HG02763 (cell line): ENCODE measurements at regions not wholly inside any gene's neighbourhood (a gene's known extent, or its start where the extent isn't known, plus 50 kb on each side); places are given as distances from the start of the nearest gene placed in this dataset.
"Not testable (repeated sequence)": the region's sequence is repeated elsewhere in the genome, so short reads cannot be mapped to it uniquely, and the experiment has no call there.

Experiments used
- ATAC-seq: cut with Tn5 transposase; IDR thresholded peaks from one replicate; pipeline ENCODE4 v1.9.1; 2021; ENCODE audit warnings: mild to moderate bottlenecking, moderate library complexity; ENCODE audit not compliant: unreplicated experiment

DNA sequence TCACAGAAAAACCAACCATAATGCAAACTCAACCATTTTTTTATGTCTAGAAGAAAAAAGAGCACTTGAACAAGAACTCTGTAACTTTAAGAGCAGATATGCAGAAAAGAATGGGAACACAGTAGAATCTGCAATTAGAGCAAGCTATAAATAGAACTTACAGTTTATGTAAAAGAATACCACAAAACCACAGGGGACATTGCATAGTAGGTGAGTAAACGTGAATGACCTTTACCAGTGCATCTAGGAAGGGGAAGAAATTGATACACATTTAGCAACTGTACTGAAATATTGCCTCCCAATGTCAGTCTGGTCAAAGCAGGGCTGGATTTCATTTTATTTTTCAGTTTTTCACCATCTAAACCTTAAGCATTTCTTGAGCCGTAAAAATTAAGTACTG, 242.2 kb upstream of the EDNRB start:
- no peak for ATAC-seq

DNA sequence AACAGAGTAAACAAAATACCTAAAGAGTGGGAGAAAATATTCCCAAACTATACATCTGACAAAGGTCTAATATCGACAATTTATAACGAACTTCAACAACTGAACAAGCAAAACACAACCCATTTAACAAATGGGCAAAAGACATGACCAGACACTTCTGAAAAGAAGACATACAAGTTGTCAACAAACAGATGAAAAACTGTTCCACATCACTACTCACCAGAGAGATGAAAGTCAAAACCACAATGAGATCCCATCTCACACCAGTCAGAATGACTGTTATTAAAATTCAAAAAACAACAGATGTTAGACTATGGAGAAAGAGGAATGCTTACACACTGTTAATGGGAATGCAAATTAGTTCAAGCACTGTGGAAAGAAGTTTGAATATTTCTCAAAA, 233.8 kb upstream of the EDNRB start:
- ATAC-seq: no peak

DNA sequence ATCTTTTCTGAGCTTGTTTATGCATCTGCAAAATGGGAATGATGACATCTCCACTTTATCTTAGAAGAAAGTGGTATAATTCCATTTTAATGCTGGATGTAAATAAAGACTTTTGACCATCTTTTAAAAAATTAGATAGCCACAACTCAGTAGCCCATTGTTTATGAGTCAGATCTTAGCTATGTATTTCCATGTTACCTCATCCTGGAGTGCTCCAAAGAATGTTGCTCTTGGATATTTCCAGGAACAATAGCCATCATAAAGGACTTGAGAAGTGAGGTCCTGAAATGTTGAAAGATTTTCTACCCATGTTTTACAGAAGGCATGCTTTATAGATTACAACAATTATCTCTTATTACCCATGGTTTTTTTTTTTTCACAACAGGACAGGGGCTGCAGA, 229.3 kb upstream of the EDNRB start:
- ATAC-seq: no peak

- ATAC-seq: no peak
These were observed 226.6 kb upstream of the EDNRB start for GRCh38 chr13:78145276-78145675.

DNA sequence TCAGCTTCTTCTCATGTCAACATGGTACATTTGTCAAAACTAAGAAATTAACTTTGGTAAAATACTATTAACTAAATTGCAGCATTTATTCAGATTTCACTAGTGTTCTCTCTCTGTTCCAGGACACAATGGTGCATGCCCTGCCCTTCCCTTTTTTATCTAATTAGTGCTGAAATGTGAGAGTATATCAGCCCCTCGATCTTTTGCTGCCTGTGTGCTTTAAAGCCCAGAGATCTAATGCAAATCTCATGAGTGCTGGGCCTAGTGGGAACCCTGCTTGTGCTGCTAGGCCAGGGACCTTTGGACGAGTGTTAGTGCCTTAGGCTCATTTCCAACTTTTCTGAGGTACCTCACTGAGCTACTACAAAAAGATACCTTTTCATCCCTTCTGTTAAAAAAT, 221.1 kb upstream of the EDNRB start:
- no peak for ATAC-seq

GRCh38 chr13:78138756-78139155, 220.1 kb upstream of the EDNRB start:
- ATAC-seq: no peak

- peak; percentile 86 for ATAC-seq
These were observed 218.9 kb upstream of the EDNRB start for GRCh38 chr13:78137404-78138142.

DNA sequence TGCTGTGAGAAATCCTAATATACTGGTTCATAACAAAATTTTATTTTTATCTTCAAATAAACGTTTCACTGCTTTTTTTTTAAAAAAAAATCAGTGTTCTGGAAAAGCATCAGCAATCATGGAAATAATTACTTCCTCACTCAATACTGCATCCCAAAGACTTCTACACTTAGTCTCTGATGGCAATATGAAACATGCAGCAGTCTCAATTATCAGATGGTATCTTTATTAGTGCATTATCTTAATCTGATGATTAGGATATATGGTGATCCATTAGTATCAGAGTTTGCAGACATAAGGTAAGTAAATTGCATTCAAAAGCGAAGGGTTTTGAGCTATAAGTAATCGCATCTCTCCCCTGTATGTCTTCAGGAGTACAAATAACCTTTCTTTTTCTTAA, 218.3 kb upstream of the EDNRB start:
- no peak for ATAC-seq

- no peak for ATAC-seq
These were observed 214.9 kb upstream of the EDNRB start for GRCh38 chr13:78133511-78133910.

- no peak for ATAC-seq
These were observed 213.2 kb upstream of the EDNRB start for GRCh38 chr13:78131811-78132210.

- ATAC-seq: no peak
These were observed 212.7 kb upstream of the EDNRB start for GRCh38 chr13:78131346-78131745.

GRCh38 chr13:78129823-78130222, 211.2 kb upstream of the EDNRB start:
- no peak for ATAC-seq

DNA sequence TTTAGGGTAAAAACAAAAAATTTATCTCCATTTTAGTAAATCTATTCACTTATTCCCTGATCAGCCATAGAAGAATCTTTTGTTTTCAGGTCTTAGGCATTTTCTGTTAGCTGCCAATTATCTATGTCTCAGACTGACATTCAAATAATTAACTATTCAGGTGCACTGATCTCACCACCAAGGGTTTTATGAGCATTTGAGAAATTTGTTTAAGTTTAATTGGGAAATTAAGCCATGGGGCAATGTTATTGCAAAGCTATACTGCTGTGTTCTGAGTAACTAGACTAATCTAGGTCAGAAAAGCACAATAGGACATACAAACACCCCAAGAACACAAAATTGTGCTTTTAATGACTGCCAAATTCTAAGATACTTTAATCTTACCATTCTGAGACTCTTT, 210.7 kb upstream of the EDNRB start:
- no peak for ATAC-seq

GRCh38 chr13:78121459-78122348, 203.1 kb upstream of the EDNRB start:
- ATAC-seq: no peak

DNA sequence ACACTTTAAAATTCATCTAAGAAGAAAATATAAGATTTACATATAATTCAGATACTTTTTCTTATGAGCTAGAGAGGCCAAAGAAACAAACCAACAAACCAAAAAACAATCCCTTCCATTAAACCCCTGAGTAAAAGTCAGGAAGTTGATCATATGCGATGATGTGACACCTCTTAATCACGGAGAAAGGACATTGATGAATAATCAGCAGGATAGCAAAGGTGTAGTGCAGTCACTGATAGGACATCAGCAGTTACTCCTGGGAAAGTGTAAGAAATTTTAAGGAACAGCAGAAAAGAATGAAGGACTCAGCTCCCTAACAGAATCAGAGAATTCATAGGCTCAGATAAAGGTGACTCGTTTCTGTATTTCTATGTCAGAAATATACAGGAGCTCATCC, 202.4 kb upstream of the EDNRB start:
- ATAC-seq: no peak

- not testable (repeated sequence) for ATAC-seq
These were observed 201.5 kb upstream of the EDNRB start for GRCh38 chr13:78120144-78120543.

GRCh38 chr13:78117070-78117469, 198.4 kb upstream of the EDNRB start:
- not testable (repeated sequence) for ATAC-seq

GRCh38 chr13:78105656-78106055, 187.0 kb upstream of the EDNRB start:
- no peak for ATAC-seq

- no peak for ATAC-seq
These were observed 185.3 kb upstream of the EDNRB start for GRCh38 chr13:78103936-78104335.

GRCh38 chr13:78102741-78103140, 184.1 kb upstream of the EDNRB start:
- ATAC-seq: no peak

DNA sequence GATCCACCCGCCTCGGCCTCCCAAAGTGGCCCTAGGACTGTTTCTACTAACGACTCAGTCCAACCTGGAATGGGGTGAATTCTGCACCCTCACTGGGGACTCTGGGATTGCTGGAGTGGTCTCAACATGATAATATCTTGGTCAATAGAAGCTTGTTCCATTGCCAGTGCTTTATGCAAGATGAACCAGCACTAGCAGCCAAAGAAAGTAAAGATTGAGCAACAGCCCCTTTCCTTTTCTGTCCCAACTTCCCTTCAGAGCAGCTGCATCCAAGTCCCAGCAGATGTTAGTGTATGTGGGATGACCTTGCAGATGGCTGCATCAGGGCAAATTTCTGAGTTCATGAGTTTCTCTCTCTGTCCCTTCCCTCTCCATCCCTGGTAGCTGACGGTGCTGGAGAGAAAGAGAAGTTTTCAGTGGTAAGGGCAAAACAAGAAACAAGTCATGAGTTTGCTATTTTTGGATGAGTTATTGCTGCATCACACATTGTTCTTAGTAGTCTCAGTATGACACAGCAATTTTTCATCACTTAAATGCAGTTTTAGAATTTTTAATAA, 183.6 kb upstream of the EDNRB start:
- ATAC-seq: no peak

- no peak for ATAC-seq
These were observed 181.9 kb upstream of the EDNRB start for GRCh38 chr13:78100486-78100885.
